ENCODE measurements at regions not wholly inside any gene's neighbourhood (a gene's known extent, or its start where the extent isn't known, plus 50 kb on each side); places are given as distances from the start of the nearest gene placed in this dataset.

DNA sequence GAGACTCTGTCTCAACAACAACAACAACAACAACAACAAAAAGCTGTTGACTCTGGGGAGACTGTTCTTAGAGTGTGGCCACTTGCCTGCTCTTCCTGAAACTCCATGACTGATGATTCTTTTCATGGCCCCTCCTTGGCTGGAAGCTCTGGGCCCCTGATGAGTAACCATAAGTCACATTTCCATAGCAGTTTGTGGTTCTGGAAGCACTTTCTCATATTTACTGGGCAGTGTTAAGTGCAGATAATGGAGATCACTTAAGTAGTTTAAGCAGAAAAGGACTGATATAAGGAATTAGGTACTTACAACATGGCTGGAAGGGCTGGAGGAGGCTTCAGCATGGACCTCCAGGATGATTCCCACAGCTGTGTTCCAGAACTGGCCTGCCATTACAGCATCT, 147.3 kb upstream of the DLX2 start (continued):
- TF ChIP-seq, protein P1, sequence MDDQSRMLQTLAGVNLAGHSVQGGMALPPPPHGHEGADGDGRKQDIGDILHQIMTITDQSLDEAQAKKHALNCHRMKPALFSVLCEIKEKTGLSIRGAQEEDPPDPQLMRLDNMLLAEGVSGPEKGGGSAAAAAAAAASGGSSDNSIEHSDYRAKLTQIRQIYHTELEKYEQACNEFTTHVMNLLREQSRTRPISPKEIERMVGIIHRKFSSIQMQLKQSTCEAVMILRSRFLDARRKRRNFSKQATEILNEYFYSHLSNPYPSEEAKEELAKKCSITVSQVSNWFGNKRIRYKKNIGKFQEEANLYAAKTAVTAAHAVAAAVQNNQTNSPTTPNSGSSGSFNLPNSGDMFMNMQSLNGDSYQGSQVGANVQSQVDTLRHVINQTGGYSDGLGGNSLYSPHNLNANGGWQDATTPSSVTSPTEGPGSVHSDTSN (IDR thresholded peaks at IDR 0.05), result peak; percentile 86
- TF ChIP-seq SIN3A (IDR thresholded peaks at IDR 0.05; ENCODE audit: borderline replicate concordance, low read depth, low read length) (peak; percentile 39; the same call in 1 of the 2 replicates), POLR2AphosphoS5 (IDR thresholded peaks at IDR 0.05; ENCODE audit: low read depth, low read length) (peak; percentile 34; the same call in 1 of the 2 replicates), YY1 (IDR thresholded peaks at IDR 0.05; ENCODE audit: low read depth) (peak; percentile 68), FOXM1 (IDR thresholded peaks at IDR 0.05; ENCODE audit: low read depth) (peak; percentile 68; the same call in 1 of the 2 replicates), TCF12 (IDR thresholded peaks at IDR 0.05) (peak; percentile 87), NFIC (IDR thresholded peaks at IDR 0.05; ENCODE audit: borderline replicate concordance) (peak; percentile 78; the same call in 1 of the 2 replicates), EP300 (IDR thresholded peaks at IDR 0.05; ENCODE audit: borderline replicate concordance in 1 of 2, low read depth in 1 of 2, low read length in 1 of 2) (peak in 1 of 2 experiments; percentile 95; a peak in 2 of 4 replicates)
- TF ChIP-seq, protein P2, sequence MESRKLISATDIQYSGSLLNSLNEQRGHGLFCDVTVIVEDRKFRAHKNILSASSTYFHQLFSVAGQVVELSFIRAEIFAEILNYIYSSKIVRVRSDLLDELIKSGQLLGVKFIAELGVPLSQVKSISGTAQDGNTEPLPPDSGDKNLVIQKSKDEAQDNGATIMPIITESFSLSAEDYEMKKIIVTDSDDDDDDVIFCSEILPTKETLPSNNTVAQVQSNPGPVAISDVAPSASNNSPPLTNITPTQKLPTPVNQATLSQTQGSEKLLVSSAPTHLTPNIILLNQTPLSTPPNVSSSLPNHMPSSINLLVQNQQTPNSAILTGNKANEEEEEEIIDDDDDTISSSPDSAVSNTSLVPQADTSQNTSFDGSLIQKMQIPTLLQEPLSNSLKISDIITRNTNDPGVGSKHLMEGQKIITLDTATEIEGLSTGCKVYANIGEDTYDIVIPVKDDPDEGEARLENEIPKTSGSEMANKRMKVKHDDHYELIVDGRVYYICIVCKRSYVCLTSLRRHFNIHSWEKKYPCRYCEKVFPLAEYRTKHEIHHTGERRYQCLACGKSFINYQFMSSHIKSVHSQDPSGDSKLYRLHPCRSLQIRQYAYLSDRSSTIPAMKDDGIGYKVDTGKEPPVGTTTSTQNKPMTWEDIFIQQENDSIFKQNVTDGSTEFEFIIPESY (IDR thresholded peaks at IDR 0.05; ENCODE audit: borderline replicate concordance, low read depth), result no peak

DNA sequence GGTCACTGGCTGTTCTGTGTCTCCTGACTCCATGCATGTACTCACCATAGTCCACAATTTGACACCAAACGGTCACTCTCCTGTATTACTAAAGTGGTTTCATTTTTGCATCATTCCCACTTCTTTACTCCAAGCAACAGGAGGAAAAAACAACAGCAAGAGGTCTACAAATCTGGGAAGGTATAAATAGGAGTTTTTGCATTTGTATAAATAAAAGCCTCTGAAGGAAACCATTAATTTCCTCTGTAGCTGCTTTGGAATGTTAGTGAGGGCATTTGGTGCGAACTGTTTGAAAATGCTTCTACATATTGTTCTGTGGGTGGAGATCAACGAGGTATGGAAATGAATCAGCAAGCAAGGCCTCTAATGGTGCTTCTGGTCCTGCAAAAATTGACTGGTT, 148.5 kb upstream of the DLX2 start:
- Histone ChIP-seq H3K27me3 (ENCODE audit: insufficient read depth) (no peaks in the 10 kb centered on the region), H2AFZ (ENCODE audit: low read depth) (peak overlapping the region; percentile 46; the same call in 1 of the 2 replicates), H4K20me1 (ENCODE audit: insufficient read depth) (no peaks in the 10 kb centered on the region), H3K9ac (peak overlapping the region; percentile 8; the same call in 1 of the 2 replicates), H3F3A (replicated peaks; ENCODE audit: insufficient read depth) (peaks cover 46% of the 10 kb centered on the region), H3K4me1 (ENCODE audit: control insufficient read depth in 1 of 2, insufficient read depth in 2 of 2, low read depth in 1 of 2, low read length in 1 of 2) (peaks cover 5 to 59% of the 10 kb centered on the region in 2 experiments; a peak in 3 of 4 replicates), H3K4me2 (peak overlapping the region; percentile 43), H3K36me3 (replicated peaks in 1 of 2; ENCODE audit: control insufficient read depth in 1 of 2, insufficient read depth in 2 of 2, low read length in 1 of 2) (no peaks in the 10 kb centered on the region), H3K9me3 (no peaks in the 10 kb centered on the region), H3K27ac (ENCODE audit: low read depth in 2 of 2, low read length in 1 of 2) (peak overlapping the region; percentile 39 to 96; a peak in 3 of 4 replicates), H3K9me2 (no peaks in the 10 kb centered on the region), H3K79me2 (ENCODE audit: insufficient read depth) (no peaks in the 10 kb centered on the region), H3K4me3 (ENCODE audit: low read depth in 2 of 2, low read length in 1 of 2) (no peak overlapping the region)
- 48% methylated on average over 3 of the region's 3 CpGs for WGBS (ENCODE audit: low lambda C conversion rate)
- DNase-seq, result no peak
- ChIA-PET POLR2A (no interaction called here), CTCF (interaction anchor here (1.0 kb wide), 1 partner anchor 211 kb away, joined by 5 read pairs; no protein-coding TSS in a partner anchor)
- TF ChIP-seq NRF1 (IDR thresholded peaks at IDR 0.05; ENCODE audit: low read depth, low read length), result no peak
- no peak for TF ChIP-seq FOXJ3 (CRISPR knock-in tag; IDR thresholded peaks at IDR 0.05)
- TF ChIP-seq FOSL2 (IDR thresholded peaks at IDR 0.05; ENCODE audit: borderline replicate concordance, low read depth), result no peak
- TF ChIP-seq CHD2 (IDR thresholded peaks at IDR 0.05; ENCODE audit: low read length, partially characterized antibody), result no peak
- no peak for TF ChIP-seq EZH2phosphoT487 (IDR thresholded peaks at IDR 0.05; ENCODE audit: borderline replicate concordance, low read depth)
- TF ChIP-seq SIN3A (IDR thresholded peaks at IDR 0.05; ENCODE audit: borderline replicate concordance, low read depth, low read length), result no peak
- TF ChIP-seq NFIC (IDR thresholded peaks at IDR 0.05; ENCODE audit: borderline replicate concordance), result no peak
- TF ChIP-seq, protein P1 (IDR thresholded peaks at IDR 0.05), result no peak
